GM19025 (cell line): ENCODE measurements at regions not wholly inside any gene's neighbourhood (a gene's known extent, or its start where the extent isn't known, plus 50 kb on each side); places are given as distances from the start of the nearest gene placed in this dataset.

ENCODE experiments used
- ATAC-seq: cut with Tn5 transposase; IDR thresholded peaks from one replicate; pipeline ENCODE4 v1.9.1; 2021; ENCODE audit warnings: mild to moderate bottlenecking, low read depth, moderate library complexity; ENCODE audit not compliant: unreplicated experiment

DNA sequence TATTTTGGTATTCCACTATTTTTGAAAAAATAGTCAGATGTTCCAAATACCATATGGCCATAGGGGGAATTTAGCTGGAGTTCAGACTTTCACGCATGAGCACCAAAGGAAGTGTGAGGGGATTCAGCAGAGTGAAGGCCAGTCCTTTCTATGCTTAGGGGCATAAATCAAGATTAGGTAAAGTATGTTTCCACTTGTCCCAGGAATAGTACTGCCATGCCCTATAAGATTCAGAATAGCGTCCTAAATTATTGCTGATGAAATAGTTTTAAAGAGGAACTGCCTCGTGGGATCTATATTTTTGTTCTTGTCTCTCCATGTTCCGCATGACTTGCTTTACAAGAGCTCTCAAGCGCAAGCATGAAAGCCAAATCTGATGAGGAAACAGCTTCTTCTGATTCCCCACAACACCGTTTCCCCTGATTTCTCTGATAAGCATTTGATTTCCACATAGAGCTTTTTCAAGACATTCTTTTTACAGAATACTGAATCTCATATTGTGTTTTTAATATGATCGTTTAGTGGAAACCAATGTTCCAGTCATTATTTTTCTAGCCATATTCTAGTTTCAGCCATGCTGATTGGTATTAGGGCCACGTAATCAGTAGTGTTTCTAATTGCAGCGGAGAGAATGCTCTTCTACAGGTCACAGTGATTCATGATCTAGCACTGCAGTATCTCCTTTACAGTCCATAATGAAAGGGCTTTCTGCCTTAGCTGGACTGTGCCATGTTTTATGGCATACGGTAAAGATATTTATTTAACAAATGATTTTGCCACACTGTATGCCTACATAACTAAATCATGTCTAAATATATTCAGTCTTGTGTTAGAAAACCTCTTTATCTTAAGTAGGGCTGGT, 492.3 kb downstream of the CENPC start:
- no peak for ATAC-seq

DNA sequence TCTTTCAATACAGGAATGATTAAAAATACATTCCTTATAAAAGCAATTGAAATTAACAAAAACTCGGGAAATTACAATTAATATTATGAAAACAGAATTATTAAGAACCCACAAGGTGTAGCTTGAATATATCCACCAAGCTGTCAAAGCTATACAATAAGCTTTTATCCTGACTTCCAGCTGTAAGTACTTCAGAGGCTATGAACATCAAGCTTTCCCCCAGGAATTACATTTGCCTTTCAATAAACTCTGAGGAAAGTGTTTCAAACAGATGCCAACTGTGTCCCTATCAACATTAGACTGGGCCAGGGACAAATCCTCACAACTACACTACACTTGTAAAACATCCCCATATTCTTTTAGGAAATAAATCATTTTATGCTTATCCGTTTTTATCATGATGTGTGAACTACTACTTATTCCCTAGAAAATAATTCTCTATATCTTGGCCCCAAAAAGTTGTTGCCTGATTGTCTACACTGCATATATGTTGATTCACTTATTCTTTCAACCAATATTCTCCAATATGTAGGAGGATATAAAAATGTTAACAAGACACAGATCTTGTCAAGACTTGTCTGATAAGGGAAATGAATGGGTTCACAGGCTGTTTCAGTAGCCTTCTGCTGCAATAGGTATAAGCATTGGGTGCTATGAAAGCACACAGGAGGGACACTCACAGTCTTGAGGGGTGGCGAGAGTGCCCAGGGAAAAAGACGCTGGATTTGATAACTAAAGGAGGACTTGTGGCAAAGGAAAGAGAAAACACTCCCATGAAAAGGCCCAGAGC, 494.1 kb downstream of the CENPC start:
- no peak for ATAC-seq

DNA sequence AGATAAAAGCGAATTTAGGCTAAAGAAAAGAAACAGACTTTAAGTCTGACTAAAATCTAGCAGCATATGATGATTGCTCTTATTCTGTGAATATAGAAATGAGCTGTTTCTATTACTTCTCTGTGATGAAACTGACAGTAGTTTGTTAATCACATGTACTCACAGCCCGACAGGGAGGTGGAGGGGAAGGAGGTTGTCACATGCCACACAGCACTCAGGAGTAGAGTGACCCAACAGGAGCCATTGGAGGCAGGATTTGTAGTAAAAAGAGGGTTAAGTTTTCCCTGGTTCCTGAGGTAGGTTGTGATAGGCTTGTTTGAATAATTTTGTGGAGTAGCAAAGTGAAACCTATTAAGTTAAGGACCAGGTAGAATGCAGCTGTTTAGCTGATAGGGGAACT, 495.9 kb downstream of the CENPC start:
- no peak for ATAC-seq

DNA sequence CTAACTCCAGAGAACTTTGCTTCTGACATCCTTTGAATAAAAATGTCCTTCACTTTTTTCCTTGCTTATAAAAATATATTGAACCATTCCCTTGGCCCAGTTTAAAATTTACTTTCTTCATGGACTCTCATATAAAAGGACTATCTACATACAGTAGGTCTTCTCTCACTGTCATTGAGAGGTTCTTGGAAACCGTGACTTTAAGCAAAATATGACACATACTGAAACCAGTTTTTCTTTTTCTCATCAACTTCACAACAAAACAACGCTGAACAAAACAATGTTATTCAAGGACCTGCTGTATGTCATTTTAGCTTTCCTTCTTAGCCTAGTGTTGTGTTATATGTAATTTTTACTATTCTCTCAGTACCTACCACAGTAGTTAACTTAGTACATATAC, 496.8 kb downstream of the CENPC start:
- ATAC-seq, result no peak

DNA sequence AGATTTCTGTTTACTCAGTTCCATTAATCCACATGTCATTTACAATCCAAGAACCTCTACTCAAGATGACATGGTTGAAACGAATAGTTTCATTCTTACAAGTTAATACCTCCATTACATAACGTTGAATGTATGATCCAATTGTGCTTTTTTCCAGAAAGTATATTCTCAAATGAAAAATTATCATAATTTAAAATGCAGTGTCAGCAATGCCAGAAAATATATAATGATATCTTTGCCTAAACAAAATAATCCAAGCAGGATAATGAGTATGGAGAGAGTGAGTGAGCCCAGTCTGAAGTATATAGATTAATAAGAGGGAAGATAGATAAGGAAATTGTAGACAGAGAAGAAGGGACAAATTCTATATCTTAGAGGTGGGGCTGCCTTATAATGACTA, 505.0 kb downstream of the CENPC start:
- ATAC-seq, result no peak

DNA sequence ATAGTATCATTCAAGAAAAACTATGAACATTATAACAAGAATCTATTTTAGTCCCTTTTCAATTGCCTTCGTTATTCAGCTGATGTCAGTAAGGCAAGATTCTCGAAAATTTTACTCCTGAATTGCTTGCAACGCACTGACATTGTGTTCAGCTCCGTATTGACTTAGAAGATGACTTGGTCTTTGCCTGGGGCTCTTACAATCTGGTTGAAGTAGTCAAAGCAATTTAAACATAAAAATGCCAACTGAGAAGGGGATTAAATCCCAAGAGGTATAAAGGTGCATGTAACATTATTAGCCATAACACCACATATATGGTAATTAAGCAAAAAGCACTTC, 507.1 kb downstream of the CENPC start:
- ATAC-seq, result no peak

DNA sequence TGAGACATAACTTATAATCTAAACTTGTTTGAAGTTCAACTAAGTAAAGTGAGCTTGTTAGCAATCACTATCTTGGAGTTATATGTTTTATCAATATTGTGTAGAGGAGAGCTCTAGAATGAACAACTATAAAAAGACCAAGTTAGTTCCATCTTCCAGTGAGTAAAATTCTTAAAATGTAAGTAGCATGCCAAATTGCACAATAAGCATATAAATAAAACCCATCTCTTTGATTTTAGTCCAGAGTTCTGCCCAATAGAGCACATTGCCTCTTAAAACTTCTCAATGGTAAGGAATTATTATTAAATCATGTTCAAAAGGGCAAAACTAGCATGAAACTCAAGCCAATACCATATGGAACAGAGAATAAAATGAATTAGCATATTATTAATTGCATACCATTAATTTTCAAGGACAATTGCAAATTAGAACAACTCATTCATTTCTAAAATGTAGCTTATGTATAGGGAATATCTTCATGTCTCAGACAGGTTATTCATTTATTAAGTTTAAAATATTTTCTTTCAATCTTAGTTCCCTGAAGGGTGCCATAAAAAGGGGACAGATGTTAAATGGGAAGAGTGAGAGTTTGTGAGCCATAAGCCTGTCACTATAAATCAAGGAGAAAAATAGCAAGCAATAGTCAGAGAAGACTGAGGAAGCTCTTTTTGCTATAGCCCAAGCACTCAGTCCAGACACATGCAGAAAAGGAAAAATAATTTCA, 507.6 kb downstream of the CENPC start:
- no peak for ATAC-seq

DNA sequence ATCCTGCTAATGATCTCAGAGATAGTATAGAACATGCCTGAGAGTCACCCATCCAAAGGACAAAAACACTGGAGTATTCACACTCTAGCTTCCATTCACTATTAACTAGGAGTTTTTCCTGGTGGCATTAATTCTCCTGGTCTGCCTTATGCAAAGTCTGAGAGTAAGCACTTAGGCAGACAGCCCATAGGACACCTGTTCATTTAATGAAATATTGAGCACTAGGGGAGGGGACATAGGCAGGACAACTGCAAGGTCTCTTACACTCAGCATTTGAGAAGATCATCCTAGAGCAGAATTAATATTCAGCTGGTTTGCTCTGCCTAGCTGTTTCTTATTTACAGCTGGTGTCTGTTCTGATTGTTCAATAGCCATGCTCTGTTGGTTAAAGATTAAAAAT, 508.5 kb downstream of the CENPC start:
- ATAC-seq, result no peak

DNA sequence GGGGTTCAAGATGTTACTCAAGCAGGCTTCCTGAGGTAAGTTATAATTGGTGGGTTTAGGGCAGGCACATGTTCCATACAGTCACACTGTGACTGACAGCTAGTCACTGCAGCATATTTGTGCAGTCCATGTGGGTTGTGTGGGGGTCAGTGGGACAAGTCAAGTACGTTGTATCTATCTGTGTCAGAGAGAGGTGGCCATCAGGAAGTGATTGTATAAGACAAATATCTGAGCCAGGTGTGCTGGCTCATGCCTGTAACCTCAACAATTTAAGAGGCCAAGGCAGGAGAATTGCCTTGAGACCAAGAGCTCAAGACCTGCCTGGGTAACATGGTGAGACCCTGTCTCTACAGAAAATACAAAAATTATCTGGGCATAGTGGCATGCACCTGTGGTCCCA, 509.3 kb downstream of the CENPC start:
- no peak for ATAC-seq

DNA sequence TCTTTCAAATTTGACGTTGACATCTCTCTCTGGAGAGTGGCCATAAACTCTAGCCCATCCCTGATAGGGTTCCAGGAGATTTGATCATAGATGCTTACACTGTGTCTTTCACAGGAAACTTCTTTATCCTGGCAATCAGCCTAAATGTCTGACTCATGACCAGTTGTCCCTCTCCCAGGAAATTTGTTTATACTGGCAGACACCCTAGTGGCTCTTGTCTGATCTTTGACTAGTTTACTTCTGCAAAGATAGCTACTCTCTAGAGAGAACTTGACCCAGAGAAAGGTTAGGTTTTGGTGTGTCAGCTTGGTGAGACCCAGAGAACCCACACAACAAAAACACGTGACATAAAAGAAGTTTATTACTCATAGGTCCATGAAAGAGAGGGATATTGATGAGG, 509.8 kb downstream of the CENPC start:
- no peak for ATAC-seq

DNA sequence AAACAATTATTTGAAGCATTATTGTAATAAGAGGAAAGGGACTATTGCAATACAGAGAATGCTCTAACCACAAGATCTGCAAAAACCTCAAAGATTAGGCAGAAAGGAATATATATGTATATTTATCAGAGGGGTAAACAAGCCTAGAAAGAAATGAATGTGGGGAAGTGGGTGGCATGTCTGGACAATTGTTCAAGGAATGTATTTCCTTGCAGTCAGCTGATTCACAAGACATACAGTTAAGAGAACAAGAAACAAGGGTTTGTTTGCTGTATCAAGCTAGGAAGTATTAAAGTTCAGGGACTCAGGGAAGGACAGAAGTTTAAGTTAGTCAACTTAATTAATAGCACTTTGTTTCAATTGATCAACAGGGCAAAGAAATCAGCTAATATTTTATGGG, 514.7 kb downstream of the CENPC start:
- ATAC-seq, result no peak

DNA sequence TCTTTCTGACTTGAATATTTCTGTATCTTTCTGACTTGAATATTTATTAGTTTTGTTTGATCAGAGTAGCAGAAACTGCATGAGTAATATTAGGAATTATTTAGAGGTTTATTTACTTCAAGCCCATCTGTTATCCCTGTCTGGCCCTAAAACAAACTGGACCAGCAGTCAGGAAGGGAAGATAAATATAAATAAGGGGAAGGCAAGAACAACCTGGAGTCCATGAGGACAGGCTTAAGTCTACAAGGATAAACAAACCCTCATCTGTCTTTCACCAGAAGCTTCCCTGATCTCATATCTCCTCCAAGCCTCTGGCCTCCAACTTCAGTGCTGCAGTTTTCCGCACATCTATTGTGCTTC, 524.9 kb downstream of the CENPC start:
- ATAC-seq, result no peak

DNA sequence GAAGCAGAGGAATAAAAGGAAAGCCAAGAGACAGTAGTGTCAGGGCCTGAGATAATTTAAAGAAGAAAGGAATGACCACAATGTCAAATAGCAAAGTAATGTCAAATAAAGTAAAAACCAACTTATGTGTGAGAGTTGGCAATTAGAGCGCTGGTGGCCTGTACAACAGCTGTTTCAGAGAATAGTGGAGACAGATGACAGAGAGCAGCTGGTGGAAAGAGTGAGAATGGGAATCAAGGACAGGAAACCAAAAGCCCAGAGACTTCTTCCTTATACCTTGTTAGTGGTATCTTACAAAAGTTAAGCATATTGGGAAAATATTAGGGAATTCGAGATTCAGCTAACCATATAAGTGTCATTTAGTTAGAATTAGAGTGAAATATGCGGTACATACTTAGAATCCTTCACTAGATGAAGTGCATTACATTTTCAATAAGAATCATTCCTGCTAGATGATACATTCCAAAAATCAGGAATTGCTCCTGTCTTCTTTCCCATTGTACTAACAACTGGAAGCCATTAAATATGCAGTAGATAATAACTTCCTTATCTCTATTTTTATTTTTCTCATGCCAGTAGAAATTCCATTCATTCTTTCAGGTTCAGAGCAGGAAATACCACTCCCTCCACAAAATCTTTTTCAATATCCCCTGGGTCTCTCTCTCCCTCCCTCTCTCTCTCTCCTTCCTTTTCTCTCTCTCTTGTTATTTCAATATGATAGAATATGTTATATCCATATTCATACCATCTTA, 525.4 kb downstream of the CENPC start:
- no peak for ATAC-seq

DNA sequence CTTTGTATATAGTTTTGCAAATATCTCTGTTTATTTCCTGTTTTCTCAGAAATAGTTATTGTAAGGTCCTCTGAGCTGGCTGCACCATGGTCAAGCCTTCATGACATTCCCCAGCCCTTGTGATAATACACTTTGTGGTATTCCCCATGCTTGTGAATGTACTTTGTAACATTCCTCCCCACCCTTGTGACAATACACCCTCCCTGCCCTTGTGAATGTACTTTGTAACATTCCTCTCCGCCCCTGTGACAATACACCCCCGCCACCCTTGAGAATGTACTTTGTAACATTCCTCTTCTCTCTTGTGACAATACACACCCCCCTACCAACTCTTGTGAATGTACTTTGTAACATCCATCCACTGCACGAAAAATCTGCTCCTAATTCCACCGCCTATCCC, 530.7 kb downstream of the CENPC start:
- no peak for ATAC-seq

DNA sequence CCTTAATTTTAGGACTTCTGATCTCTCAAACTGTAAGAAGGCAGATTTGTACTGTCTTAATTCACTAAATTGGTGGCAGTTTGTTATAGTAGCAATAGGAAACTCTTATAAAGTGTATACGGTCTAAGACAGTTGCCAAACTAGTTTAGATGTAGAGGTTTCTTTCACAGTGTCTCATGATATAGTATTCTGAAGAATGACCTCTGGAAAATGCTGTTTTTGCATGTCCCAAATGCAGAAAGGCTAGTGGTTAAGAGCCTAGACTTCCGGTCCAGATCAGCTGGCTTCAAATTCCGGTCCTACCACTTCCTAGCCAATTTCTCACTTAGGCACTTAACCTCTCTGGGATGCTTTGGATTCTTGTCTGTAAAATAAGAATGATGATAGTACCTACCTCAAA, 538.5 kb downstream of the CENPC start:
- no peak for ATAC-seq

DNA sequence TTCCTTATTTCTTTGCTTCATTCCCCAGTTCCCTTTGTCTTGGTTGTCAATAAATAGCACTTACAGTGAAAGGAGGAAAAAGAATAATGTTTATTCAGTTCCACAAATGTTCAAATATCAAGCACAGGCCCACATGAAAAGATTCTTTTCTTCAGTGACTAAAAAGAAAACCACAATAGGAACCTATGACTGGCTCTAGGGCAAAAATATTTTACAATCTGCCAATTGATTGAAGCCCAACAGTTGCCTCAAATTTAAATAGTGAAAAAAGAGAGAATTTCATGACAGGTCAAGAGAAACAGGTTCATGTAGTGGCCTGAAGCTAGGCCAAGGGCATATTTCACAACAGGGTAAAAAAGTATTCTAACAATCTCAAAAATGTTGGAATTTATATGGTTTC, 553.8 kb downstream of the CENPC start:
- ATAC-seq, result no peak

DNA sequence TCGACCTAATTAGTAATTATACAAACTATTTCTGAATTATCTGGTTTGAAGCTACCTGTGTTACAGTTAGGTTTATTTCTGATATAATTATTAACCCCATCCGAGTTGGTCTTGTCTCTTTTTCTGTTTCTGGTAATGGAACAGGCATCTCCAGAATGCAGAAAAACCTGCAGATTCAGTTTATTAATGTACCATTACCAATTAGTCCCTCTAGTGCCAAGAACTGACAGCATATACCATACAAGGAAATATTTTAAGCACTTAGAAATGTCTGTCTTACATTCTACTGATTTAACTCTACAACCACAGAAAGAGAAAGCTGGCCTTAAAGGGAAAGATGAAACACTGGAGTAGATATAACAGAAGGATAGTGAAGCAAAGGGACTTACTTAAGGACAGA, 570.6 kb downstream of the CENPC start:
- no peak for ATAC-seq

DNA sequence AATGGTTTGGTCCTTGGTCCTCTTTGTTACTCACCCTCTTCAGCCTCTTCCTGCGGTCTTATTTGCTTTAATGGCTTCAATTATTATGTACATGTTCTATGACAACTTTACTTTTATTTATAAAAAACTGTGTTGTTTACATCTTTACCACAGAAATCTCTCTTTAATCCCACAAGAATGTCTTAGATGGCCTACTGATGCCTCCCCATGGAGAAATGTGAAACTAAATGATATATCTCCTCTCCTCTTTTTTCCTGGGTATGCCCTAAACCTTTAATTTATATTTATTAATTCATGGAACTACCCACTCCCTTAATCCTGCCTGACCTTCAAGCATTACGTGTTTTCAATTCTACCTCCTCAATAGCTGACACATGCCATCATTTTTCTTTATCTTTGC, 573.2 kb downstream of the CENPC start:
- ATAC-seq, result no peak

DNA sequence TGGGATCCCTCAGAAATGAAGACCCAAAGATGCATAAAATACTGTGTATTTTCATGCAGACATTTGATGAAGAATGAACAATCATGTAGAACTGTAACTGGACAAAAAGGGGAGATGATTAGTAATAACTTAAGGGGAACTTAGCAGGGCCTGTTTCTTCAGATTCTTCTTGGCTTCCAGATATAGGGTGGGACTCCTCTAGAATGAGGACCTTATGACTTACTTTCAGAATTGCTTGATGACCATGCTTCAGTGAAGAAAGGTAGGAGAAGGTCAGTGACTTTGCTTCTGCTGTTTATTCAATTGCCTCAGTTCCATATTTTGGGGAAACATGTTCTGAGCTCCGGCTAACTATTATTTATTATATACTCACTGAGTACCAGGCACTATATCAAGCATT, 580.8 kb downstream of the CENPC start:
- no peak for ATAC-seq

DNA sequence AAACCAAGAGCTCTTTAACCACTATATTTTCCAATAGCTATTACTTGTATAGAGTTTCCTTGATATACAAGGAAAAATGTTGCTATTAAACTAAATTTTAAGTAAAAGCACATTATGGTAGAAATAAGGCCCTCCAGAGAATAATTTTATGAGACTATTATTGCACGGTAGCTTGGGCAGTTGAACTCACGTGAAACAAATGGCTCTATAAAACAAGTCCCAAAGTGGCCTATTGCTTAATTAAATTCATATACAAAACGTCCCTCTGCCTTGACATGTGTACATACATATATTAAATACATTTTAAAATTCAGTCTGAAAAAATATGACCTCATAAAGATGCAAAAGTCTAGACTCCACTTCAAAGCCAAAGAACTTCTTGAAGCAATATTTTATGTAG, 582.2 kb downstream of the CENPC start:
- ATAC-seq, result no peak

DNA sequence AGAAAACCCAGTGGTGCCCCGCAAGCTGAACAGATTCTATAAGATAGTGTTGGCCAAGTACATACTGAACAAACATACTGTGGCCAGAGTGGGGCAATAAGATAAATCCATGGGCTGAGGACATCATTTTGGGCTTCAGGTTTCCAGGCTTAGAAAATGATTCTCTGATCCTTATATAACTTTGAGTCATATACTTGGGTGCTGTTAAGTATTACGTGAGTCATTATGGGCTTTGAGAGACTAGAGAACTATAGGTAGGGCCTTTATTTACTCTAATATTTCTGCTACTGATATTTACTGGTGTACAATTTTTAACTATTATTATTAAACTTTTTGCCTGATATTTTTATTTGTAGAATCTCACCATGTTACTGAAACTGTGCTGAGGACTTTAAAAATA, 586.1 kb downstream of the CENPC start:
- no peak for ATAC-seq
